ENCODE measurements at regions not wholly inside any gene's neighbourhood (a gene's known extent, or its start where the extent isn't known, plus 50 kb on each side); places are given as distances from the start of the nearest gene placed in this dataset.

DNA sequence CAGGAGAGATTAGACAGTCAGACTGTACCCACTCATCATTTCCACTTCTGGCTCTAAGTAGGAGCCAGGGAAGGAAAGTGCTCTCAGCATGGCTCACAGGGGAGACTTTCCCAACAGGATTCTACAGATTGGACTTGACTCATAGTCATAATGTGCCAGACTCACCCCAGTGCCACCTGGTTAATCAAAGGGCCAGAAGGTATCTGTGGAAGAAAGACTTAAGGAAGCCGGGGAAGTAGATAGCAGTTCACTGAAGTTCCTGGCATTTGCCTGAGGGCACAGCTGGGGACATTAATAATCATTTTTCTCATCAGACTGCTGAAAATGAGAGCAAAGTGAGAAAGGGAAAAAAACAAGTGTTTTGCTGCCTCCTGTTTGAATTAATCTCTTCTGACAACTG, 717.5 kb downstream of the TUSC7 start:
- TF ChIP-seq, protein P1, sequence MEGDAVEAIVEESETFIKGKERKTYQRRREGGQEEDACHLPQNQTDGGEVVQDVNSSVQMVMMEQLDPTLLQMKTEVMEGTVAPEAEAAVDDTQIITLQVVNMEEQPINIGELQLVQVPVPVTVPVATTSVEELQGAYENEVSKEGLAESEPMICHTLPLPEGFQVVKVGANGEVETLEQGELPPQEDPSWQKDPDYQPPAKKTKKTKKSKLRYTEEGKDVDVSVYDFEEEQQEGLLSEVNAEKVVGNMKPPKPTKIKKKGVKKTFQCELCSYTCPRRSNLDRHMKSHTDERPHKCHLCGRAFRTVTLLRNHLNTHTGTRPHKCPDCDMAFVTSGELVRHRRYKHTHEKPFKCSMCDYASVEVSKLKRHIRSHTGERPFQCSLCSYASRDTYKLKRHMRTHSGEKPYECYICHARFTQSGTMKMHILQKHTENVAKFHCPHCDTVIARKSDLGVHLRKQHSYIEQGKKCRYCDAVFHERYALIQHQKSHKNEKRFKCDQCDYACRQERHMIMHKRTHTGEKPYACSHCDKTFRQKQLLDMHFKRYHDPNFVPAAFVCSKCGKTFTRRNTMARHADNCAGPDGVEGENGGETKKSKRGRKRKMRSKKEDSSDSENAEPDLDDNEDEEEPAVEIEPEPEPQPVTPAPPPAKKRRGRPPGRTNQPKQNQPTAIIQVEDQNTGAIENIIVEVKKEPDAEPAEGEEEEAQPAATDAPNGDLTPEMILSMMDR (IDR thresholded peaks at IDR 0.05) = no peak
- TF ChIP-seq POLR2A (IDR thresholded peaks at IDR 0.05) = no peak

All from Peyer's patch (tissue), 4 donors.